Adrenal gland (tissue), 5 donors: ENCODE measurements at regions not wholly inside any gene's neighbourhood (a gene's known extent, or its start where the extent isn't known, plus 50 kb on each side); places are given as distances from the start of the nearest gene placed in this dataset.

ENCODE experiments used
- CTCF ChIP-seq, 6 experiments: fragments of 450-650 bp in 4 of 6; fragments of 200-600 bp in 2 of 6; sonication (generic) in 1 of 6; IDR thresholded peaks; 1 replicate in 5 of 6; 2 replicates in 1 of 6; pipeline versions ENCODE4 v1.5.1 to v1.8.0; 2016 to 2021; ENCODE audit warnings: antibody characterized with exemption in 6 of 6, mild to moderate bottlenecking in 2 of 6, moderate library complexity in 1 of 6
- POLR2A ChIP-seq, 2 donors: fragments of 450-650 bp; IDR thresholded peaks; one replicate each; pipeline ENCODE4 v1.6.1; 2017; ENCODE audit warnings: antibody characterized with exemption in 2 of 2, mild to moderate bottlenecking in 2 of 2, moderate library complexity in 1 of 2
- donor health status: DM: no; HTN: no; CAD: no.

GRCh38 chr1:68365709-68366382 lies 83.9 kb downstream of the RPE65 start:
- TF ChIP-seq CTCF (IDR thresholded peaks at IDR 0.05) (no peak), POLR2A (IDR thresholded peaks at IDR 0.05) (no peak)
